NCI-H2107 treated with DMSO at 0.1 percent for 48 hours (cell line): ENCODE measurements at regions not wholly inside any gene's neighbourhood (a gene's known extent, or its start where the extent isn't known, plus 50 kb on each side); places are given as distances from the start of the nearest gene placed in this dataset.
"Not testable (repeated sequence)": the region's sequence is repeated elsewhere in the genome, so short reads cannot be mapped to it uniquely, and the experiment has no call there.

ENCODE experiments used
- DNase-seq: peaks from one replicate; lab custom pipeline; 2025; ENCODE audit not compliant: unreplicated experiment; lab: John Stamatoyannopoulos, UW

- DNase-seq: not testable (repeated sequence)
Observed at GRCh38 chr6:20023549-20024315, 186.6 kb downstream of the ID4 start.

- no peak for DNase-seq
Observed at GRCh38 chr6:20024316-20024673, 187.1 kb downstream of the ID4 start.

- DNase-seq: no peak
Observed at GRCh38 chr6:20024978-20025377, 187.3 kb downstream of the MBOAT1 start.

- no peak for DNase-seq
Observed at GRCh38 chr6:20025681-20026080, 186.6 kb downstream of the MBOAT1 start.

GRCh38 chr6:20028143-20028542 is 184.1 kb downstream of the MBOAT1 start:
- no peak for DNase-seq

- no peak for DNase-seq
Observed at GRCh38 chr6:20028562-20028961, 183.7 kb downstream of the MBOAT1 start.

GRCh38 chr6:20029979-20030378 is 182.3 kb downstream of the MBOAT1 start:
- no peak for DNase-seq

GRCh38 chr6:20031342-20031741 is 180.9 kb downstream of the MBOAT1 start:
- DNase-seq: no peak

GRCh38 chr6:20033697-20034407 is 178.4 kb downstream of the MBOAT1 start:
- peak; percentile 12 for DNase-seq

GRCh38 chr6:20034408-20034769 is 177.9 kb downstream of the MBOAT1 start:
- no peak for DNase-seq

- no peak for DNase-seq
Observed at GRCh38 chr6:20036141-20036677, 176.1 kb downstream of the MBOAT1 start.

GRCh38 chr6:20038410-20039204 is 173.7 kb downstream of the MBOAT1 start:
- no peak for DNase-seq

GRCh38 chr6:20044883-20045282 is 167.4 kb downstream of the MBOAT1 start:
- DNase-seq: no peak
